ENCODE measurements at regions not wholly inside any gene's neighbourhood (a gene's known extent, or its start where the extent isn't known, plus 50 kb on each side); places are given as distances from the start of the nearest gene placed in this dataset.

DNA sequence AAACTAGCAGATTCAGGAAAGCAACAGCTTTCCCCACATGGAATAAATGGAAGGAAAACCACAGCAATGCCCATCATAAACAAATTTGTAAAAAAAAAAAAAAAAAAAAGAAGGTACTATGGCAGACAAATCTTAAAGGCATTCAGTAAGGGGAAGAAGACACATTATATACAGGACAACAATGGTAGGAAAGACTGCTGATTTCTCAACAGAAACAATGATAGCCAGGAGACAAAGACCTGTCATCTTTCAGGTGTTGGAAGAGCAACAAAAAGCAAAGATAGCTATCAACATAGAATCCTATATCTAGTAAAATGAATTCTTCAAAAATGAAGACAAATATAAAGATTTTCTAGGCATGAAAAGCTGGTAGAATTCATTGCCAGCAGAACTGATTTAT lies 65.9 kb downstream of the KCNJ2 start:
- TF ChIP-seq MAX (IDR thresholded peaks at IDR 0.05) (no peak), TAF1 (IDR thresholded peaks at IDR 0.05; ENCODE audit: low read depth) (no peak), TEAD4 (IDR thresholded peaks at IDR 0.05) (no peak), EP300 (IDR thresholded peaks at IDR 0.05; ENCODE audit: borderline replicate concordance) (no peak), CREB1 (IDR thresholded peaks at IDR 0.05; ENCODE audit: low read depth) (no peak), FOXM1 (IDR thresholded peaks at IDR 0.05; ENCODE audit: borderline replicate concordance, low read depth) (no peak), CEBPB (IDR thresholded peaks at IDR 0.05) (no peak), TCF12 (IDR thresholded peaks at IDR 0.05; ENCODE audit: low read depth) (no peak)
